GM23338 (cell line): ENCODE measurements at regions not wholly inside any gene's neighbourhood (a gene's known extent, or its start where the extent isn't known, plus 50 kb on each side); places are given as distances from the start of the nearest gene placed in this dataset.

Experiments used
- ATAC-seq: fragments of 200-7000 bp; cut with Tn5 transposase; 3 replicates; pipeline ENCODE4 v1.9.1; 2020
- DNase-seq: peaks from one replicate; pipeline ENCODE4 v3.0.0-alpha.2; 2015; ENCODE audit warnings: low spot score
- H2AFZ ChIP-seq: fragments of 200-600 bp; sonication (generic); 2 replicates; pipeline ENCODE4 v1.8.0; 2016; ENCODE audit warnings: antibody characterized with exemption, mild to moderate bottlenecking, moderate library complexity
- H3F3A ChIP-seq: fragments of 200-600 bp; sonication (generic); replicated peaks from 2 replicates; pipeline ENCODE4 v1.8.0; 2017; ENCODE audit warnings: antibody characterized with exemption, mixed run types, low read depth
- H3K27ac ChIP-seq: fragments of 200-600 bp; sonication (generic); 2 replicates; pipeline ENCODE4 v1.6.1; 2016; ENCODE audit warnings: low read depth
- H3K27me3 ChIP-seq: fragments of 200-600 bp; sonication (generic); 2 replicates; pipeline ENCODE4 v1.8.0; 2016; ENCODE audit warnings: mild to moderate bottlenecking, mixed run types, moderate library complexity; ENCODE audit not compliant: insufficient read depth
- H3K36me3 ChIP-seq: fragments of 200-600 bp; sonication (generic); 2 replicates; pipeline ENCODE4 v1.8.0; 2016; ENCODE audit warnings: mild to moderate bottlenecking; ENCODE audit not compliant: insufficient read depth
- H3K4me1 ChIP-seq: fragments of 200-600 bp; sonication (generic); 2 replicates; pipeline ENCODE4 v1.8.0; 2016; ENCODE audit warnings: mild to moderate bottlenecking, moderate library complexity; ENCODE audit not compliant: insufficient read depth
- H3K4me2 ChIP-seq: fragments of 200-600 bp; sonication (generic); 2 replicates; pipeline ENCODE4 v1.7.1; 2017; ENCODE audit warnings: mixed run types
- H3K4me3 ChIP-seq: fragments of 200-600 bp; sonication (generic); 2 replicates; pipeline ENCODE4 v1.6.1; 2016; ENCODE audit warnings: mixed run types
- H3K79me2 ChIP-seq: fragments of 200-600 bp; sonication (generic); replicated peaks from 2 replicates; pipeline ENCODE4 v1.8.0; 2017; ENCODE audit warnings: mild to moderate bottlenecking; ENCODE audit not compliant: insufficient read depth
- H3K9me2 ChIP-seq: fragments of 200-600 bp; sonication (generic); 2 replicates; pipeline ENCODE4 v1.8.0; 2017; ENCODE audit not compliant: insufficient read depth
- H4K20me1 ChIP-seq: fragments of 200-600 bp; sonication (generic); replicated peaks from 2 replicates; pipeline ENCODE4 v1.8.0; 2017; ENCODE audit warnings: mild to moderate bottlenecking; ENCODE audit not compliant: insufficient read depth
- H3K27ac Mint-ChIP-seq: 2 replicates; pipeline ENCODE4 v1.8.0; 2020; ENCODE audit warnings: inconsistent platforms, mild to moderate bottlenecking, moderate library complexity, mixed read lengths
- H3K27me3 Mint-ChIP-seq: 3 replicates; pipeline ENCODE4 v1.8.0; 2022; ENCODE audit warnings: low read depth, mild to moderate bottlenecking, moderate library complexity, mixed read lengths, inconsistent platforms; ENCODE audit not compliant: insufficient read depth, poor library complexity
- H3K36me3 Mint-ChIP-seq: 3 replicates; pipeline ENCODE4 v1.8.0; 2021; ENCODE audit warnings: low read depth, mild to moderate bottlenecking, inconsistent platforms, moderate library complexity, mixed read lengths
- H3K4me1 Mint-ChIP-seq: 3 replicates; pipeline ENCODE4 v1.8.0; 2020; ENCODE audit warnings: mild to moderate bottlenecking, inconsistent platforms, mixed read lengths
- H3K4me3 Mint-ChIP-seq: 3 replicates; pipeline ENCODE4 v1.8.0; 2021; ENCODE audit warnings: moderate library complexity, mild to moderate bottlenecking, inconsistent platforms, mixed read lengths
- H3K9me3 Mint-ChIP-seq: 3 replicates; pipeline ENCODE4 v1.8.0; 2020; ENCODE audit warnings: moderate library complexity, mild to moderate bottlenecking, inconsistent platforms, mixed read lengths
- CREB1 ChIP-seq: fragments of 250-450 bp; sonication (Bioruptor Pico); IDR thresholded peaks from 2 replicates; pipeline ENCODE4 v1.5.0; 2020; ENCODE audit warnings: low read depth, mild to moderate bottlenecking, moderate library complexity
- EZH2 ChIP-seq: fragments of 200-600 bp; sonication (generic); IDR thresholded peaks from one replicate; pipeline ENCODE4 v1.8.0; 2017; ENCODE audit warnings: antibody characterized with exemption, mild to moderate bottlenecking, low read depth; ENCODE audit not compliant: unreplicated experiment
- EZH2phosphoT487 ChIP-seq: fragments of 200-600 bp; sonication (generic); IDR thresholded peaks from one replicate; pipeline ENCODE4 v1.8.1; 2018; ENCODE audit warnings: antibody characterized with exemption; ENCODE audit not compliant: unreplicated experiment
- JUNB ChIP-seq: IDR thresholded peaks from one replicate; pipeline ENCODE4 v1.6.1; 2016; ENCODE audit warnings: antibody characterized with exemption; ENCODE audit not compliant: unreplicated experiment
- NANOG ChIP-seq: IDR thresholded peaks from 2 replicates; pipeline ENCODE4 v1.6.1; 2016; ENCODE audit warnings: antibody characterized with exemption, borderline replicate concordance
- POLR2AphosphoS5 ChIP-seq: IDR thresholded peaks from 2 replicates; pipeline ENCODE4 v1.6.1; 2016; ENCODE audit warnings: antibody characterized with exemption, low read depth
- REST ChIP-seq: IDR thresholded peaks from one replicate; pipeline ENCODE4 v1.6.1; 2018; ENCODE audit warnings: antibody characterized with exemption; ENCODE audit not compliant: unreplicated experiment
- STAT1 ChIP-seq: IDR thresholded peaks from one replicate; pipeline ENCODE4 v1.6.1; 2016; ENCODE audit warnings: antibody characterized with exemption; ENCODE audit not compliant: unreplicated experiment
- ZNF331 ChIP-seq: fragments of 250-450 bp; sonication (Bioruptor Pico); IDR thresholded peaks from 2 replicates; pipeline ENCODE4 v1.5.0; 2020; ENCODE audit warnings: low read depth, mild to moderate bottlenecking, moderate library complexity
- ZNF462 ChIP-seq: fragments of 250-450 bp; sonication (Bioruptor Pico); IDR thresholded peaks from 2 replicates; pipeline ENCODE4 v1.5.0; 2020; ENCODE audit warnings: mild to moderate bottlenecking, moderate library complexity
- TF ChIP-seq, protein P1 (sequence below), 2 experiments: fragments of 200-600 bp in 1 of 2; sonication (generic) in 1 of 2; conservative IDR thresholded peaks; 2 replicates each; pipeline versions ENCODE4 v1.5.1 to v1.6.1; 2016 to 2017; ENCODE audit warnings: antibody characterized with exemption in 2 of 2, low read depth in 2 of 2, mild to moderate bottlenecking in 2 of 2, moderate library complexity in 1 of 2
- TF ChIP-seq, protein P2 (sequence below): IDR thresholded peaks from 2 replicates; pipeline ENCODE4 v1.6.1; 2016; ENCODE audit warnings: antibody characterized with exemption

GRCh38 chr2:38495880-38496279, 106.8 kb downstream of the HNRNPLL start:
- H3K27ac ChIP-seq: no peak overlapping the region
- H3K4me2 ChIP-seq: no peak overlapping the region
- no peak for ATAC-seq
- no peaks in the 10 kb centered on the region for H4K20me1 ChIP-seq
- no peaks in the 10 kb centered on the region for H3K36me3 ChIP-seq
- H3K36me3 Mint-ChIP-seq: peaks cover 3% of the 10 kb centered on the region; the same call in 2 of the 3 replicates
- H2AFZ ChIP-seq: no peak overlapping the region
- no peak overlapping the region for H3K27ac Mint-ChIP-seq
- H3K4me1 ChIP-seq: peaks cover 7% of the 10 kb centered on the region
- no peak overlapping the region for H3K4me3 ChIP-seq
- H3K4me3 Mint-ChIP-seq: no peak overlapping the region
- H3K4me1 Mint-ChIP-seq: peaks cover 21% of the 10 kb centered on the region
- no peaks in the 10 kb centered on the region for H3K79me2 ChIP-seq
- no peak for DNase-seq
- TF ChIP-seq EZH2phosphoT487: no peak
- TF ChIP-seq EZH2: no peak
- no peak for TF ChIP-seq JUNB
- no peak for TF ChIP-seq NANOG
- TF ChIP-seq ZNF331 (CRISPR knock-in tag): no peak
- TF ChIP-seq STAT1: no peak
- TF ChIP-seq CREB1 (CRISPR knock-in tag): no peak
- no peak for TF ChIP-seq REST
- TF ChIP-seq POLR2AphosphoS5: no peak
- TF ChIP-seq, protein P1, sequence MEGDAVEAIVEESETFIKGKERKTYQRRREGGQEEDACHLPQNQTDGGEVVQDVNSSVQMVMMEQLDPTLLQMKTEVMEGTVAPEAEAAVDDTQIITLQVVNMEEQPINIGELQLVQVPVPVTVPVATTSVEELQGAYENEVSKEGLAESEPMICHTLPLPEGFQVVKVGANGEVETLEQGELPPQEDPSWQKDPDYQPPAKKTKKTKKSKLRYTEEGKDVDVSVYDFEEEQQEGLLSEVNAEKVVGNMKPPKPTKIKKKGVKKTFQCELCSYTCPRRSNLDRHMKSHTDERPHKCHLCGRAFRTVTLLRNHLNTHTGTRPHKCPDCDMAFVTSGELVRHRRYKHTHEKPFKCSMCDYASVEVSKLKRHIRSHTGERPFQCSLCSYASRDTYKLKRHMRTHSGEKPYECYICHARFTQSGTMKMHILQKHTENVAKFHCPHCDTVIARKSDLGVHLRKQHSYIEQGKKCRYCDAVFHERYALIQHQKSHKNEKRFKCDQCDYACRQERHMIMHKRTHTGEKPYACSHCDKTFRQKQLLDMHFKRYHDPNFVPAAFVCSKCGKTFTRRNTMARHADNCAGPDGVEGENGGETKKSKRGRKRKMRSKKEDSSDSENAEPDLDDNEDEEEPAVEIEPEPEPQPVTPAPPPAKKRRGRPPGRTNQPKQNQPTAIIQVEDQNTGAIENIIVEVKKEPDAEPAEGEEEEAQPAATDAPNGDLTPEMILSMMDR (conservative IDR thresholded peaks at IDR 0.05; ENCODE audit: low read depth in 2 of 2): no peak
- no peak for TF ChIP-seq ZNF462 (CRISPR knock-in tag)
- TF ChIP-seq, protein P2, sequence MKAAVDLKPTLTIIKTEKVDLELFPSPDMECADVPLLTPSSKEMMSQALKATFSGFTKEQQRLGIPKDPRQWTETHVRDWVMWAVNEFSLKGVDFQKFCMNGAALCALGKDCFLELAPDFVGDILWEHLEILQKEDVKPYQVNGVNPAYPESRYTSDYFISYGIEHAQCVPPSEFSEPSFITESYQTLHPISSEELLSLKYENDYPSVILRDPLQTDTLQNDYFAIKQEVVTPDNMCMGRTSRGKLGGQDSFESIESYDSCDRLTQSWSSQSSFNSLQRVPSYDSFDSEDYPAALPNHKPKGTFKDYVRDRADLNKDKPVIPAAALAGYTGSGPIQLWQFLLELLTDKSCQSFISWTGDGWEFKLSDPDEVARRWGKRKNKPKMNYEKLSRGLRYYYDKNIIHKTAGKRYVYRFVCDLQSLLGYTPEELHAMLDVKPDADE: no peak
- H3K27me3 ChIP-seq: no peaks in the 10 kb centered on the region
- H3K9me3 Mint-ChIP-seq: peaks cover 5% of the 10 kb centered on the region; the same call in 1 of the 3 replicates
- H3K27me3 Mint-ChIP-seq: peaks cover 7% of the 10 kb centered on the region
- 0 out of 2 replicates have a peak, but pooled peaks cover 4% of the 10 kb centered on the region for H3K9me2 ChIP-seq
- no peaks in the 10 kb centered on the region for H3F3A ChIP-seq
